ENCODE measurements at regions not wholly inside any gene's neighbourhood (a gene's known extent, or its start where the extent isn't known, plus 50 kb on each side); places are given as distances from the start of the nearest gene placed in this dataset.
A peak's percentile ranks its signal among the peaks of the same experiment; 100 is the strongest.

DNA sequence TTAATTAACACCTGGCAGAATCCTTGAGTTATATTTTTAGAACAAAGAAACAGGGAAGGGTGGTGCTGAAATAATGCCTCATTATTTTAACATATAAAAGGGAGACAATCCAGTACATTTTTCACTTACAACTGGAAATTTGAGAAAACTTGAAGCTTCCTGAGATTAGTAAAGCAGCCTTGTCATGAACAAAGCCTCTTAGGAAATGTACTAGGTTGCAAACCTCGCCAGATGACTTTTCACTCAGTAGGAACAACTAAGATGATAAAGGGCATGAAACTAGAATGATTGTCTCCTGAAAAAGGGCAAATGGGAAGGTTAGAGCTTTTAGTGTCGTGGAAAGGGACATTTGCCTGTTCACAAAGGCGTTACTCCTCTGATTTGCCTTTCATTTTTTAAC lies 289.6 kb downstream of the ETS1 start:
- DNase-seq: no peak

- peak; percentile 14 for DNase-seq
Measured at GRCh38 chr11:128297091-128297651, 290.2 kb downstream of the ETS1 start.

DNA sequence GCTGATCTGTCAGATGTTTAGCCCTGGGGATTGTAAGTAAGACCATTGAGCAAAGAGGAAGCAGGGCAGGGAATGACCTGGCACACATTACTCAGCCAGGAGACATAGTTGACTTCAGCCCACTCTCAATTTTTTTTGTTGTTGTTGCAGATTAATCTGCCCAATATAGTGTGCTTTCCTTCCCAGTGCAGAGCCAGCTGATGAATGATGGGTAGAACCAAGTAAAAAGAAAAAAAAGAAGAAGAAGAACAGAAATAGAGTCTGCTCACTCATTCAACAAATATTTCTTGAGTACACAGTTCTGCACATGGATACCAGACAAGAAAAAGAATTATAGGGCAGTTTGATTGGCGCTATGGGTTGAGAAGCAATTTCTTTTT lies 292.7 kb downstream of the ETS1 start:
- DNase-seq: no peak

DNA sequence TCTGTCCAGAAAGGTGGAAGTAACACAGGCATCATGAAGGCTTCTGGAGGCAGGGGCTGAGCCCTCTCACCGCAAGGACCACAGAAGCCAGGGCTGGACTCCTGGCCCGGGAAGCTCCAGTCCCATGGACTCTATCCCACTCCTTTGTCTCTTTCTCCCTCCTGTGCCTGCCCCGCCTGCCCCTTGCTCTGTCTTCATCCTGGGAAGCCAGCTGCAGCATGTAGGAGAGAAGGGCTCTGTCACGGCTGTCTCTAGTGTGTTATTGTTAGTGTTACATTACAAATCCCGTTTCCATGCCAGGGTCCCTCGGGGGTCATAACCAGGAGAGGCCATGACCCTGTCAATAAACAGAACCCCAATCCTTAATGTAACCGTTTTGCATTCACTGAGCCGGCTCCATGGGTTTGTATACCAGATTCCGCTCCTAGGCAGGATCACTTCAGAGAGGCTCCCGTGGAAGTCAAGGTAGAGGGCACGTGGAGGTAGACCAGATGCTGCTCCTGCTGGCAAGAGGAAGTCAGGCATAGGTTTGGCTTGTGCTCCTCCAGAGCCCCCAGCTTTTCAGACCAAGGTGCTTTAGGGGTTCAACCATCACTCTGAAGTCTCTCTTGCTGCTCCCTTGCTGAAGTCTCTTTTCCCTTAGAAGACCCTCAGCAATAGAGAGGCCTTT lies 293.2 kb downstream of the ETS1 start:
- no peak for DNase-seq

DNA sequence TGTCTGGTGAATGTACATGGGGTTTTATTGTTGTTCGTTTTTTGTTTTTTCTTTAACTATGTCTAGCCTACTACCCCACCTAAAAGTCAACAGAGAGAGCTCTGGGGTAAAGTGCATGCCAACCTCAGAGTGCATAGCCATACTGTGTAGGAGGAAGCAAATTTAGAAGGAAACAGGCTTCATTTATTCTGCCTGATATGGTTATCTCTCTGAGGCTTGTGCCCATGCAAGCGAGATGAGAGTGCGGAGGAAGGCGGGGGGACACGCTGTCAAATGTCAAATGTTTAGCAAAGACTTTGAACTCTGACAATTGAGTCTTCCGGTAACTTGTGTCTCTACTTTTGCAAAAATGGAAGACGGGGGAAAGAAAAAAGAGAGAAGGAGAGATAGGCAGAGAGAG lies 295.5 kb downstream of the ETS1 start:
- DNase-seq: no peak

DNA sequence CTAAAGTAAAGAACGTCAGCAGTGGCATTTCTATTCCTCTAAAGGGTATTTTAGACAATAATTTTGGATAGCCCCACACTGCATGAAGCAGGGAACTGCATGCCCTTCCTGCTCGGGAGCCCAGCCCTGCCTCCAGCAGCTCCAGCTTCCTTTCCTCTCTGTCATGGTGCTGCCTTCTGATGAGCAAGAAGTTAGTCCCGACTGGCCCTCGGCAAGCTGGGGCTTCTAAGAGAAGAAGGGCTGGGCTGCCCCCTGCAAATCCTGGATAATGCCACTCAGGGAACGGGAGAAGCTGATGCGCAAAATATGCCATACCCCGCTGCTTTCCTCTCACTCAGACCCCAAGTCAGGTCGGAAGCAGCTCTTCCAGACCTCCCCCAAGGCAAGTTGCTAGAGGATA lies 296.4 kb downstream of the ETS1 start:
- DNase-seq: no peak

DNA sequence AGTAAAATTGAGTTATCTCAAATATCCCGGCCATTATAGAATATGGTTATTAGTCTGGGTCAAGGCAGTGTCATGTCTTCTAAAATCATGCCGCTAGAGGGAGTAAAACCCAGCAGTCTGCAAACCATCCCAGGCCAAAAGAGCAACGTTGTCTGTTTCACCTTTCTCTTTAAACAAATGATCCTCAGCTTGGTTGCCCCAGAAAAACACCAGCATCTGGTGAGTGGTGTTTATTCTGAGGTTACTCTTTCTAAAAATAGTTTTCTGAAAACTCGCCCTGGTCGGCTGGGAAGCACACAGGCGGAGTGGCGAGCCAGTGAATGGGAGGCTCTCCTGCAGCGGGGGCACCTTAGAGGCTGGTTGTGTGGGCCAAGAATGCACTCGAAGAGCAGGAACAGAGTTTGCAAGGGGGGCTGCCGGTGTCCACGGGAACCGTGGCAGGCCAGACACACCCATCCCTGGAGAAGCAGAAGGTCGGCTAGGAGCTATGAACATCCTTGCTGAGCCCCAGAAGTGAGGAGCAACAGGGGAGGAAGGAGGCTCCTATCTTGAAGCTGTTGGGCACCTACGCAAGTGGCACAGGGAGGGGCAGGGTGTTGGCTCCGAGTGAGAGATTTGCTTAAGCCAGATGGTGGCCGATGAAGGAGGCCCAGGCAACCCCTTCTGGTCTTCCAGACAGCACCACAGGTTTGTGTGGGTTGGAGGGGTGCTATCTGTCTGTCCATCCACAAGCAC lies 297.1 kb downstream of the ETS1 start:
- DNase-seq: peak; percentile 69

DNA sequence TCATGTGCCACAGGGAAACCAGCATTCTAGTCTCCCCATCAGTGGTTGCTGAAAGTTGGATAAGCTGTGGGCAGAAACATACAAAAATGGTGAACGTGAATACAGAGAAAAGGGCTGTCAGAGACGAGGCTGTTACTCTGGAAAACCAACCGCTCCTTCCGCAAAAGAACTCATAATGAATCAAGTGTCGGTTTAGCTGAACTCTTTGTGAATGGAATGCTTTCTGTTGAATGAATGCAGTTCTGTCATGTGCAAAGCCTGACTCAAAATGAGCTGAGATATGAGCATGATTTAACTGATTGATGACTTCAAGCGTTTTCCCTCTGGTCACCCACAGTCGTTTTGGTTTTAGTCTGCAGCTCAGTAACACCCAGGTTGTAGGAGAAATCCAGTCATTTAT lies 298.3 kb downstream of the ETS1 start:
- no peak for DNase-seq

- DNase-seq: no peak
Measured at GRCh38 chr11:128288368-128288767, 299.0 kb downstream of the ETS1 start.

DNA sequence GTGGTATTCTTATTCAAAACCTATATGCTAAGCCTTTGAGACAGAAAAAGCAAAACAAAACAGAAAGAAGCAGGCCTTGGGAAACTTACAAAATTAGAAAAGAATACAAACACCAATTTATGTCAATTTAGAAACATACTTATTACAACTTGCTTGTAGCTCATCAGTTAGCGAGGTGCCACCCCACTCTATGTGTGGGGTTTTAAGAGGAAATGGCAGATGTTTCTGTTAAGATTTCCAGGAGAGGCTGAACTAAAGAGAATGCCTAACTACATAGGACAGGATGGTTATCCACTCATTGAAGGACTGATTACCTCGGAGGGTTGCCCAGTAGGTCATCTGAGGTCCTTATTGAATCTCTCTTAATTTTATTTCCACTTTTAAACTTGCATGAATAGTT lies 302.0 kb downstream of the ETS1 start:
- DNase-seq: no peak

DNA sequence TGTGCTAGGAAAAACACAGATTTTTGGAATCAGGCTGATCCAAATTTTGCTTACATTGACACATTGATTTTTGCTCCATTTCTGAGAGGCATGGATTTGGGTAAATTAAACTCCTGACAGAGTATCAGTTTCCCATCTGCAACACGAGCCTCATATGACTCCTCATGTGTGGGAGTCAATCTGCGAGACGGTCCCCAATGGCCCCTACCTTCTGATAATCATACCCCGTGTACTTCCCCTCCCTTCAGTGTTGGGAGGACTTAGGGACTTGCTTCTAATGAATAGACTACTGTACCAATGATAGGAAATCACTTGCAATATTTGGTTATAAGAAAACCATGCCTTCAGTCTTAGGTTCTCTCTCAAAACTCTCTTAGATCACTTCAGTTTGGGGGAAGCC lies 302.7 kb downstream of the ETS1 start:
- no peak for DNase-seq

- DNase-seq: no peak
Measured at GRCh38 chr11:128283451-128283850, 303.9 kb downstream of the ETS1 start.

DNA sequence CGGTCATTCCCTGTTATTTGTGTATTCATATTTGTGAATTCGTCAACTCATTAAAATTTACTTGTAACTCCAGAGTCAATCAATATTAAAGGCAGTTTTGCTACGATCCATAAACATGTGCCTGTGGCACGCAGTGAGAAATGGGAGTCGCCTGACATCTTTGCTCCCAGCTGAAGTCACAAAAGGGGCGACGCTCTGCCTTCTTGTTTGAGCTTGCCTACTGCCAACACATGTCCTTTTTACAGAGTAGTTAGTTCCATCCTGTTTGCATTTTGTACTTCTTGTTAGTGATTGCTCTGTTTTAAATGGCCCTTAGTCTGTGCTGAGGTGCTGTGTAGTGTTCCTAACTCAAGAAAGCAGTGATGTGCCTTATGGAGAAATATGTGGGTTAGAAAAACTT lies 305.3 kb downstream of the ETS1 start:
- no peak for DNase-seq

- no peak for DNase-seq
Measured at GRCh38 chr11:128279866-128280265, 307.5 kb downstream of the ETS1 start.

DNA sequence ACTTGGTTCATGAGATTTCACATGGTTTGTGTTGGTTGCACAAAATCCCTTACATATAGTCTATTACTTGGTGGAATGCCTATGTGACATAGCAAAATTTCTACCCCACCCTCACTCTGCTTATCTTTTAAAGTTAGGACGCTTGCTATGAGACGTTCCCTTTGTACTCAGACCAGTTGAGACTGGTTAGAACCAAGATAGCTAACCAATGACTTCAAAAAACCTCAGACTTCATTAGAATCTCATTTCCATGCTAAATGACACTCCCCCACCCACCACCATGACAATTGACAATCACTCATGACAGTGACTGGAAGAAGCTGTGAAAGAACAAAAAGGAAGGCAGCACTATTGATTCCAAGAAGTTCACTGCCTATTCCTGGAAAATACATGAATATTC lies 313.6 kb downstream of the ETS1 start:
- DNase-seq: no peak

DNA sequence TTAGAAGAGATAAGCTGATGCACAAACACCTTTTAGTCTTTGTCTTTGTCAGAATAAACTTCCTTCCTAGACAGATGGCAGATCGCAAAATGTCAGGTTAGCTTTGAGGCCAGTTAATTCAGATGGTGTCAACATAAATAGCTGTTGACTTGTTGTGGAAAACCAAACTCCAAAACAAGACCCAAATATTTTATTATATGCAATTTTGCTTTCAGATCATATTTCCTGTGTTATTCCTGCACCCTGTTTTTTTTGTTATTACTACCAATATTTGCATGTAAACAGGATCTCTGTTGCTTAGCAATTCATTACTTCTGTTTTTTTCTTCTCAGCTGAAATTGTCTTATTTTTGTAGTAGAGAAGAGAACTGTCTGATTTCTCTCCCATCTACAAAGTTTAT lies 316.0 kb downstream of the ETS1 start:
- DNase-seq: no peak

DNA sequence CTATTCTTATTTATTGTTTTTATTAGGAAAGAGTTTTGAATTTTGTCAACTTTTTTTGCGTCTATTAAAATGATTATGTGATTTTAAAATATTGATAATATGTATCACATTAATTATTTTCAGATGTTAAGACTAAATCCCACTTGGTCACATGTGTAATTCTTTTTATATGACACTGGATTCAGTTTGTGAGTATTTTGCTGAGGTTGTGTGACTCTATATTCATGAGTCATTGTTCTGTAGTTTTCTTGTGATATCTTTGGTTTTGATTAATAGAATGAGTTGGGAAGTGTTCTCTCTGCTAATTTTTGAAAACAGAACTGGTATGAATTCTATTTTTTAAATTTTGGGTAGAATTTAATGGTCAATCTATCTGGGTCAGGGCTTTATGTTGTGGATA lies 317.9 kb downstream of the ETS1 start:
- DNase-seq: no peak

DNA sequence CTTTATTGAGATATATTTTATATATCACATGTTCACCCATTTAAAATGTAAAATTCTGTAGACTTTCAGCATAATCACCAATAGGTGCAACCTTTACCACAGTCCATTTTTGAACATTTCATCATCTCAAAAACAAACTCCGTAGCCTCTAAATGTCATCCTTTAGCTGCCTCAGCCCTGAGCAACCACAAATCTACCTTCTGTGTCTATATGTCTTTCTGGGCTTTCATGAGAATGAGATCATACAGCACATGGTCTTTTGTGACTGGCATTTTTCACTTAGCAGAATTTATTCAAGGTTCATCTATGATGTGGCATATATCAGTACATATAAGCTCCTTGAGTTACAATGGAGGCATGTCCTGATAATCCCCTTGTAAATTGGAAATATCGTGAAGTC lies 320.5 kb downstream of the ETS1 start:
- DNase-seq: no peak

DNA sequence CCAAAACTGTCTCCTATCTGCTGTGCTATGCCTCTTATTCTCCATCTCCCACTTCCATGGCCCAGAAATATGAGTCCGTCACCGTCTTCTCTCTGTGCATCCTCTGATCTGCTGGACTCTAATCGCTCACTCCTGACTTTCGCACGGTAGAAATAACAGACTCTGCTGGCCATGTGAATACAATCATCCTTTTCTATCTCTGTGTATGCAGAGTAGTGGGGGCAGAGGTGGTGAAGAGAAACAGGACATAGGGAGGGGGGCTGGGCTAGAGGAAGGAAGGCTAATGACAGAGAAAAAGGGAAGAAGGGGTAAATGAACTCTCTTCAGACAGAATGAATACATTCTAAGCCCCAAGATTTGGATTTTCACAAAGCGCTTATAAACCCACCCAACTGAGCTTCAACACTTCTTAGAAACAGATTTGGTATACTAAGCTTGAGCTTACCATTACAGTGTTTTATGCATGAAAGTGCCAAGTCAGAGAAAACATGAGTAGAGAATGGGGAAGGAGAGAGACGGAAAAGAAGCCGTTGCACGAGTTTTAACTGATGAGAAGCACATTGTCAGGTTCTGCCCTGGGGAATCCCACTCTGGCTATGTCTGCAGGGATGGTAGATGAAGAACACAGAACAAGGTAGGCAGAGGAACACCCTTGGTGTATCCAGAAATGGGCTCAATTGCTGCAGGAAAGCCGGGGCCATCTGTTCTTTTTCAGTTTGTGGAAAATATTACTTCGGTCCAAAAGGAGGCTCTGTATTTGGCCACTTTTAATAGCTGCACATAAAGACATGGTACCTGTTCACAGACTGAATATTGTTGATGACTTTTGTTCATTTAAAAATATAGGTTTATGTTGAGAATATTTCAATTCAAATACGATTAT lies 324.7 kb downstream of the ETS1 start:
- DNase-seq: no peak

GRCh38 chr11:128261011-128261421 lies 326.3 kb downstream of the ETS1 start:
- DNase-seq: no peak

- no peak for DNase-seq
Measured at GRCh38 chr11:128260398-128260797, 327.0 kb downstream of the ETS1 start.

DNA sequence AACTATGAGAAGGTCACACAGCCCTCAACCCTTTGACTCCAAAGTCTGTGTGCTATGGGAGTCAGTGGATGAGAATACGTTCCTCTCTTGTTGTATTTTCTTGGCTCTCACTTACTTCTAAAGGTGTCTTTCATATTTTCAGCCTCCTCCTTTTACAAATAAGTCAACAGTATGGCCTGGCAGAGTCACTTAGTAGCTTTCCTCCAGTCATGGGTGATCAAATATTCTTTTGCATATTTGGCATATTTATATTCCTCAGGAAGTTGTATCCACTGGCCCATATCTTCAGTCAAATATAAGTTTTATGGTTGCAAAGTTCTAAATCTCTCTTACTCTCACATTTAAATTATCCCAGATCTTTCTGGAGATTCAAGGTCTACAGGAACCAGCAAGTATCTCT lies 327.5 kb downstream of the ETS1 start:
- DNase-seq: no peak

DNA sequence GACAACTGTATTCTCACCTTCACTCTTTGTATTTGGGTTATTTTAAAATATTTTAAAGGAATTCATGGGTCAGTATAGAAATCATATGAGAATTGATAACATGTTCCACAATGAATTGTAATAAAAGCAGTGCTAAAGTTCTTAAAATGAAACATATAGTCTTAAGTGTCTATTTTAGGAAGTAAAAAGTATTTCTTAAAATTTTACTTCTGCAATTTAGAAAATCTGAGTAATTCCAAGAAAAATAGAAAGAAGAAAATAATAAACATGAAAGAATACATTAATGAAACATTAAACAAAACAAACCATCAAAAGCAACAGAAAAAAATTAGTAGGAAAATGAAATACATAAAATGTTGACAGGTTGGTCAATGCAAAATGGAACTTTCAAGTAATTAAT lies 332.4 kb downstream of the ETS1 start:
- DNase-seq: no peak

DNA sequence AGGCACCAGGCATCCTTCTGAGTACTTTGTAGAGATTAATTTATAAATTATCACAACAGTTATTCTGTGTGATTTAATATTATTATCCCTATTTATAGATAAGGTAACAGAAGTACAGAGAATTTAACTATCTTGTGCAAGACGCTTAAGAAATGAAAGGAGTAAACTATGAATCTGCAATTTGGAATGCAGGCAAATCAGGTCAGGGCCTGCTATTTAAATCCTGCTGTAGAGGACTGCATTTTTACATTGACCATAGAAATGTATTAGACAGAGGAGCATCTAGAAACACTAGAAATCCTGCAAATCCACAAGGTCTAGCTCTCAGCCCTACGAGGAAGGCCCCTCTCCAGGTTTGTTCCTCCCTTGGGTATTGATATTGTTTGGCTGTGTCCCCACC lies 336.2 kb downstream of the ETS1 start:
- DNase-seq: no peak
